CD4-positive, alpha-beta T cell (primary cell): ENCODE measurements at regions not wholly inside any gene's neighbourhood (a gene's known extent, or its start where the extent isn't known, plus 50 kb on each side); places are given as distances from the start of the nearest gene placed in this dataset.

ENCODE experiments used
- ATAC-seq: fragments of 200-7000 bp; cut with Tn5 transposase; one replicate; pipeline ENCODE4 v1.10.0; 2022; ENCODE audit warnings: mild to moderate bottlenecking; ENCODE audit not compliant: poor library complexity
- CTCF ChIA-PET: fragments of 350-600 bp; sonication (Branson Sonifier 250); formaldehyde crosslinking; loops from one replicate; lab custom pipeline; 2021; ENCODE audit warnings: antibody characterized with exemption, inconsistent platforms; lab: Charles Lee
- POLR2A ChIA-PET: fragments of 350-600 bp; sonication (Branson Sonifier 250); formaldehyde crosslinking; loops from one replicate; lab custom pipeline; 2021; ENCODE audit warnings: antibody characterized with exemption, inconsistent platforms; lab: Charles Lee
- DNase-seq, 14 experiments: peaks; one replicate each; pipeline ENCODE4 v3.0.0-alpha.2; 2013 to 2020; ENCODE audit warnings: mixed read lengths in 2 of 14
- H3K27ac ChIP-seq, 2 donors: one replicate each; pipeline versions ENCODE4 v1.5.1 to v1.7.0; 2013; ENCODE audit warnings: low read length in 2 of 2, low read depth in 1 of 2, mild to moderate bottlenecking in 1 of 2
- H3K27me3 ChIP-seq, 2 experiments: 1 replicate in 1 of 2; 2 replicates in 1 of 2; pipeline versions ENCODE4 v1.6.1 to v1.7.0; 2013; ENCODE audit warnings: low read length in 2 of 2, control low read depth in 1 of 2, mild to moderate bottlenecking in 1 of 2, moderate library complexity in 1 of 2; ENCODE audit not compliant: insufficient read depth in 2 of 2, control insufficient read depth in 1 of 2
- H3K36me3 ChIP-seq: one replicate; pipeline ENCODE4 v1.6.1; 2013; ENCODE audit warnings: low read length, control low read depth; ENCODE audit not compliant: insufficient read depth
- H3K4me1 ChIP-seq: one replicate; pipeline ENCODE4 v1.6.1; 2013; ENCODE audit warnings: low read length, control low read depth; ENCODE audit not compliant: insufficient read depth
- H3K4me3 ChIP-seq: one replicate; pipeline ENCODE4 v1.5.1; 2013; ENCODE audit warnings: mild to moderate bottlenecking, low read length, moderate library complexity
- H3K9me3 ChIP-seq, 2 experiments: 1 replicate in 1 of 2; 2 replicates in 1 of 2; pipeline versions ENCODE4 v1.6.1 to v1.7.0; 2013; ENCODE audit warnings: low read length in 2 of 2, mild to moderate bottlenecking in 2 of 2, control low read depth in 1 of 2, moderate library complexity in 1 of 2; ENCODE audit not compliant: control insufficient read depth in 1 of 2, insufficient read depth in 1 of 2
- H3K27ac Mint-ChIP-seq: one replicate; pipeline ENCODE4 v1.8.0; 2020; ENCODE audit warnings: mixed read lengths
- H3K27me3 Mint-ChIP-seq: one replicate; pipeline ENCODE4 v1.8.0; 2021; ENCODE audit warnings: mixed read lengths
- H3K36me3 Mint-ChIP-seq: one replicate; pipeline ENCODE4 v1.8.0; 2021; ENCODE audit warnings: low read depth, mixed read lengths
- H3K4me1 Mint-ChIP-seq: one replicate; pipeline ENCODE4 v1.8.0; 2021; ENCODE audit warnings: low read depth, mixed read lengths
- H3K4me3 Mint-ChIP-seq: one replicate; pipeline ENCODE4 v1.8.0; 2020; ENCODE audit warnings: mild to moderate bottlenecking, mixed read lengths
- H3K9me3 Mint-ChIP-seq: one replicate; pipeline ENCODE4 v1.8.0; 2020; ENCODE audit warnings: mixed read lengths
- CTCF ChIP-seq: fragments of 200-600 bp; IDR thresholded peaks from one replicate; pipeline ENCODE4 v1.8.0; 2022; ENCODE audit warnings: antibody characterized with exemption, mild to moderate bottlenecking
- intact Hi-C, 2 experiments: fragments of 100-400 bp; cut with DNase I in 1 of 2; cut with micrococcal nuclease in 1 of 2; formaldehyde crosslinking; loops; one replicate each; pipeline versions ENCODE4 v1.15.1 to v1.9.0; 2023 to 2025; cut with DNase I, micrococcal nuclease

GRCh38 chr2:7907041-7907440 is 774.8 kb upstream of the ID2 start:
- Histone ChIP-seq H3K4me1 (no peaks in the 10 kb centered on the region), H3K4me3 (no peak overlapping the region), H3K36me3 (no peaks in the 10 kb centered on the region), H3K27me3 (no peaks in the 10 kb centered on the region), H3K9me3 (no peaks in the 10 kb centered on the region), H3K27ac (no peak overlapping the region)
- Mint-ChIP-seq H3K4me1 (no peaks in the 10 kb centered on the region), H3K27ac (no peak overlapping the region), H3K36me3 (no peaks in the 10 kb centered on the region), H3K4me3 (no peak overlapping the region), H3K9me3 (peaks cover 2% of the 10 kb centered on the region), H3K27me3 (no peaks in the 10 kb centered on the region)
- no peak for TF ChIP-seq CTCF
- intact Hi-C loops, result no loop called here
- ChIA-PET CTCF (no interaction called here), POLR2A (no interaction called here)
- no peak for DNase-seq
- ATAC-seq, result no peak

GRCh38 chr2:7910752-7911151 is 771.1 kb upstream of the ID2 start:
- H3K9me3 Mint-ChIP-seq, result peaks cover 2% of the 10 kb centered on the region
- Histone ChIP-seq H3K36me3 (no peaks in the 10 kb centered on the region), H3K4me1 (no peaks in the 10 kb centered on the region), H3K4me3 (no peak overlapping the region), H3K9me3 (no peaks in the 10 kb centered on the region), H3K27me3 (no peaks in the 10 kb centered on the region), H3K27ac (no peak overlapping the region)
- no peak overlapping the region for H3K4me3 Mint-ChIP-seq
- DNase-seq (no peak), ATAC-seq (no peak)
- no peak for TF ChIP-seq CTCF
- H3K27me3 Mint-ChIP-seq, result no peaks in the 10 kb centered on the region
- no peaks in the 10 kb centered on the region for H3K4me1 Mint-ChIP-seq
- intact Hi-C loops, result no loop called here
- ChIA-PET CTCF (no interaction called here), POLR2A (no interaction called here)
- H3K36me3 Mint-ChIP-seq, result no peaks in the 10 kb centered on the region
- H3K27ac Mint-ChIP-seq, result no peak overlapping the region

- TF ChIP-seq CTCF, result no peak
- H3K27ac Mint-ChIP-seq, result no peak overlapping the region
- Histone ChIP-seq H3K9me3 (no peaks in the 10 kb centered on the region), H3K4me3 (no peak overlapping the region), H3K36me3 (no peaks in the 10 kb centered on the region), H3K27ac (no peak overlapping the region), H3K27me3 (no peaks in the 10 kb centered on the region), H3K4me1 (no peaks in the 10 kb centered on the region)
- H3K36me3 Mint-ChIP-seq, result no peaks in the 10 kb centered on the region
- CTCF ChIA-PET, result no interaction called here
- ATAC-seq (no peak), DNase-seq (no peak)
- POLR2A ChIA-PET, result no interaction called here
- no peak overlapping the region for H3K4me3 Mint-ChIP-seq
- peaks cover 2% of the 10 kb centered on the region for H3K9me3 Mint-ChIP-seq
- no peaks in the 10 kb centered on the region for H3K27me3 Mint-ChIP-seq
- H3K4me1 Mint-ChIP-seq, result no peaks in the 10 kb centered on the region
- intact Hi-C loops, result no loop called here
Observed at GRCh38 chr2:7911196-7911595, 770.7 kb upstream of the ID2 start.
